Gastroesophageal sphincter (tissue), 4 donors: ENCODE measurements at regions not wholly inside any gene's neighbourhood (a gene's known extent, or its start where the extent isn't known, plus 50 kb on each side); places are given as distances from the start of the nearest gene placed in this dataset.

Experiments
- ATAC-seq: fragments of 150-250 bp; one replicate; pipeline ENCODE4 v1.9.1; 2016; ENCODE audit warnings: mild to moderate bottlenecking, moderate library complexity
- H3K27ac ChIP-seq, 4 donors: fragments of 200-600 bp; sonication (generic) in 3 of 4; 1 replicate in 3 of 4; 2 replicates in 1 of 4; pipeline ENCODE4 v1.5.1; 2016 to 2019
- H3K27me3 ChIP-seq: fragments of 200-600 bp; sonication (generic); one replicate; pipeline ENCODE4 v1.5.1; 2019
- H3K36me3 ChIP-seq, 2 donors: fragments of 200-600 bp; sonication (generic); one replicate each; pipeline ENCODE4 v1.5.1; 2019; ENCODE audit warnings: control low read depth in 1 of 2
- H3K4me1 ChIP-seq, 3 donors: fragments of 200-600 bp; sonication (generic); 1 replicate in 2 of 3; 2 replicates in 1 of 3; pipeline ENCODE4 v1.5.1; 2016 to 2019; ENCODE audit warnings: control low read depth in 2 of 3
- H3K4me3 ChIP-seq, 2 donors: fragments of 200-600 bp; sonication (generic); one replicate each; pipeline ENCODE4 v1.5.1; 2019; ENCODE audit warnings: mild to moderate bottlenecking in 1 of 2, moderate library complexity in 1 of 2
- H3K9me3 ChIP-seq, 3 donors: fragments of 200-600 bp; sonication (generic); one replicate each; pipeline ENCODE4 v1.5.1; 2017 to 2019; ENCODE audit warnings: control low read depth in 2 of 3
- CTCF ChIP-seq, 4 experiments: fragments of 200-600 bp in 2 of 4; fragments of 450-650 bp in 2 of 4; sonication (generic) in 1 of 4; IDR thresholded peaks; one replicate each; pipeline ENCODE4 v1.5.1; 2017 to 2019; ENCODE audit warnings: antibody characterized with exemption in 4 of 4, mild to moderate bottlenecking in 2 of 4, moderate library complexity in 2 of 4
- EP300 ChIP-seq: sonication (generic); formaldehyde crosslinking; IDR thresholded peaks from one replicate; pipeline ENCODE4 v1.6.1; 2017; ENCODE audit warnings: antibody characterized with exemption, mild to moderate bottlenecking
- POLR2A ChIP-seq, 2 donors: fragments of 450-650 bp; IDR thresholded peaks; one replicate each; pipeline ENCODE4 v1.6.1; 2017; ENCODE audit warnings: antibody characterized with exemption in 2 of 2, mild to moderate bottlenecking in 2 of 2, moderate library complexity in 1 of 2
- POLR2AphosphoS5 ChIP-seq: sonication (generic); formaldehyde crosslinking; IDR thresholded peaks from one replicate; pipeline ENCODE4 v1.6.1; 2017; ENCODE audit warnings: antibody characterized with exemption
- WGBS, 2 donors: methylation state at CpG; one replicate each; pipeline ENCODE4 v1.1.5; 2018; ENCODE audit warnings: low coverage in 1 of 2; 5-methylcytosine and 5-hydroxymethylcytosine counted together

GRCh38 chrX:147738265-147738664, 173.5 kb upstream of the FMR1 start:
- Histone ChIP-seq H3K4me3 (no peak overlapping the region), H3K27me3 (no peaks in the 10 kb centered on the region), H3K27ac (no peak overlapping the region), H3K4me1 (no peaks in the 10 kb centered on the region), H3K9me3 (no peaks in the 10 kb centered on the region), H3K36me3 (no peaks in the 10 kb centered on the region)
- TF ChIP-seq POLR2AphosphoS5 (no peak), EP300 (no peak), POLR2A (IDR thresholded peaks at IDR 0.05) (no peak), CTCF (IDR thresholded peaks at IDR 0.05) (no peak)
- WGBS, 2 donors: 57 to 88% methylated on average over 2 of the region's 3 CpGs
- no peak for ATAC-seq

- no peak for TF ChIP-seq POLR2AphosphoS5
- no peak for TF ChIP-seq EP300
- no peak for TF ChIP-seq POLR2A (IDR thresholded peaks at IDR 0.05)
- no peak for TF ChIP-seq CTCF (IDR thresholded peaks at IDR 0.05)
- ATAC-seq: no peak
- Histone ChIP-seq H3K9me3 (no peaks in the 10 kb centered on the region), H3K27ac (no peak overlapping the region), H3K4me1 (no peaks in the 10 kb centered on the region), H3K4me3 (no peak overlapping the region), H3K27me3 (no peaks in the 10 kb centered on the region), H3K36me3 (no peaks in the 10 kb centered on the region)
- 20 to 36% methylated on average over 1 of the region's 1 CpG for WGBS, 2 donors
These were observed 172.5 kb upstream of the FMR1 start for GRCh38 chrX:147739196-147739595.

GRCh38 chrX:147741776-147742175, 169.9 kb upstream of the FMR1 start:
- Histone ChIP-seq H3K4me3 (no peak overlapping the region), H3K27ac (no peak overlapping the region), H3K36me3 (no peaks in the 10 kb centered on the region), H3K9me3 (no peaks in the 10 kb centered on the region), H3K27me3 (no peaks in the 10 kb centered on the region), H3K4me1 (no peaks in the 10 kb centered on the region)
- no peak for ATAC-seq
- no peak for TF ChIP-seq POLR2A (IDR thresholded peaks at IDR 0.05)
- no peak for TF ChIP-seq POLR2AphosphoS5
- TF ChIP-seq CTCF (IDR thresholded peaks at IDR 0.05): no peak
- TF ChIP-seq EP300: no peak
- 88% methylated on average over 2 of the region's 2 CpGs; no CpG with 5 or more reads in 1 of the 2 donors for WGBS, 2 donors

- no peak for ATAC-seq
- no peaks in the 10 kb centered on the region for H3K27me3 ChIP-seq
- WGBS, 2 donors: 55 to 85% methylated on average over 2 of the region's 2 CpGs
- H3K4me3 ChIP-seq: no peak overlapping the region
- no peaks in the 10 kb centered on the region for H3K36me3 ChIP-seq
- H3K27ac ChIP-seq: no peak overlapping the region
- H3K4me1 ChIP-seq: no peaks in the 10 kb centered on the region
- TF ChIP-seq POLR2A (IDR thresholded peaks at IDR 0.05): no peak
- TF ChIP-seq POLR2AphosphoS5: no peak
- TF ChIP-seq EP300: no peak
- TF ChIP-seq CTCF (IDR thresholded peaks at IDR 0.05): no peak
- no peaks in the 10 kb centered on the region for H3K9me3 ChIP-seq
These were observed 162.4 kb upstream of the FMR1 start for GRCh38 chrX:147749308-147749707.

- WGBS, 2 donors: 67 to 78% methylated on average over 3 to 5 of the region's 5 CpGs
- no peaks in the 10 kb centered on the region for H3K4me1 ChIP-seq
- H3K27ac ChIP-seq: no peak overlapping the region
- TF ChIP-seq POLR2AphosphoS5 (no peak), CTCF (IDR thresholded peaks at IDR 0.05) (no peak), EP300 (no peak), POLR2A (IDR thresholded peaks at IDR 0.05) (no peak)
- no peaks in the 10 kb centered on the region for H3K36me3 ChIP-seq
- H3K4me3 ChIP-seq: no peak overlapping the region
- H3K9me3 ChIP-seq: no peaks in the 10 kb centered on the region
- no peak for ATAC-seq
- H3K27me3 ChIP-seq: no peaks in the 10 kb centered on the region
These were observed 154.0 kb upstream of the FMR1 start for GRCh38 chrX:147757750-147758149.
